Fibroblast of lung (primary cell): ENCODE measurements at regions not wholly inside any gene's neighbourhood (a gene's known extent, or its start where the extent isn't known, plus 50 kb on each side); places are given as distances from the start of the nearest gene placed in this dataset.

ENCODE experiments used
- CTCF ChIP-seq, 2 donors: IDR thresholded peaks in 1 of 2; conservative IDR thresholded peaks in 1 of 2; 1 replicate in 1 of 2; 2 replicates in 1 of 2; pipeline ENCODE4 v1.5.1; 2011 to 2012; ENCODE audit warnings: low read length in 2 of 2, control low read depth in 1 of 2, inconsistent platforms in 1 of 2, low read depth in 1 of 2, mild to moderate bottlenecking in 1 of 2
- EZH2 ChIP-seq: IDR thresholded peaks from 2 replicates; pipeline ENCODE4 v1.5.1; 2012; ENCODE audit warnings: low read length, control low read depth, mild to moderate bottlenecking; ENCODE audit errors: missing control alignments

GRCh38 chr16:79468121-79468552, 132.4 kb downstream of the MAF start:
- no peak for TF ChIP-seq CTCF (conservative IDR thresholded peaks at IDR 0.05 in 1 of 2, IDR thresholded peaks at IDR 0.05 in 1 of 2; ENCODE audit: low read depth in 1 of 2, low read length in 2 of 2)
- no peak for TF ChIP-seq EZH2
